SHP77 treated with DMSO at 0.1 percent for 48 hours (cell line): ENCODE measurements at regions not wholly inside any gene's neighbourhood (a gene's known extent, or its start where the extent isn't known, plus 50 kb on each side); places are given as distances from the start of the nearest gene placed in this dataset.

Experiments
- DNase-seq: peaks from one replicate; lab custom pipeline; 2025; lab: John Stamatoyannopoulos, UW

GRCh38 chr10:4733150-4733842, 92.7 kb upstream of the AKR1E2 start:
- DNase-seq, result no peak

DNA sequence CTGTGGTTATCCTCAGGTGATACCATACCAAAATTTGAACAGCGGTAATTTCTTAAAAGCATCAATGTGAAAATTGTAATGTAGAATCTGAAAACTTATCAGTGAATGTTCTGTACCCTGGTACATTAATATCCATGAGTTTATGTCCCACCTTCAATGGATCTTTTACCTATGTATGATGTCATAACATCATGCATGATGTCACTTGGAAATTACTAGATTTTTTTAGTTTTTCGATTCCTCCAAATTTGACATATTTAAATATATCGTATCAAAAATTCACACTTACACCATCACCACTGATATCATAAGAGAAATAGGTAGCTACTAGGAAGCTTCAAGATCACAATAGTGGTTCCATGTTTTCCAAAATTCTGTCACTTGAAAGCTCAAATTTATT, 95.0 kb upstream of the AKR1E2 start:
- DNase-seq, result no peak

DNA sequence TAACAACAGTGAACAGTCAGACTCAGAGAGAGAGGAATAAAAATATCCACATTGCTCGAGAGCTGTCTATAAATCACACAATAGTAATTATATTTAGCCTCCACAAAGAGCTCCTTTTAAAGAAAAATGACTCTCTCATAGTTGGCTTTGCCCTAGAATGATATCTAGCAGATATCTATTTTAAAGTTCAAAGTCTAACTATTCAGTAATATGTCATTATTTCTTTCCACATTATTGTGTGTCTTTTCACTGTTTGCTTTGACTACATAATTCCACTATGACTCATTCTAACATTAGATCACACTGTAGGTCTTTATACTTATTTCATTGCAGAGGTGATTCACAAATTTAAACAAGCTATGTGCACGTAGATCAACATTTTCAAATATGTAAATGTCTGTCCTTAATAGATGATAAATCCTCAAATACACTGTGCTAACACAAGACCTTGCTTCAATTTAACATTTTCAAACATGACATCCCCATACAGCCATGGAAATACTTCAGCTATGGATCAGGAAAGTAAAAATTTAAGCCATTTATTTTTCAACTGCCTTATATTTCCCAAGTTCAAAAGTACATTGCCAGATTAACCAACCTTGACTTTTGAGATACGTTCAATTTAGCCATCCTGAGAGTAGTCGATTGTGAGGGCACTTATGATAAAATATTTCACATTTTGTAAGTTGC, 99.9 kb upstream of the AKR1E2 start:
- DNase-seq, result no peak

GRCh38 chr10:4723860-4724259, 102.1 kb upstream of the AKR1E2 start:
- no peak for DNase-seq

DNA sequence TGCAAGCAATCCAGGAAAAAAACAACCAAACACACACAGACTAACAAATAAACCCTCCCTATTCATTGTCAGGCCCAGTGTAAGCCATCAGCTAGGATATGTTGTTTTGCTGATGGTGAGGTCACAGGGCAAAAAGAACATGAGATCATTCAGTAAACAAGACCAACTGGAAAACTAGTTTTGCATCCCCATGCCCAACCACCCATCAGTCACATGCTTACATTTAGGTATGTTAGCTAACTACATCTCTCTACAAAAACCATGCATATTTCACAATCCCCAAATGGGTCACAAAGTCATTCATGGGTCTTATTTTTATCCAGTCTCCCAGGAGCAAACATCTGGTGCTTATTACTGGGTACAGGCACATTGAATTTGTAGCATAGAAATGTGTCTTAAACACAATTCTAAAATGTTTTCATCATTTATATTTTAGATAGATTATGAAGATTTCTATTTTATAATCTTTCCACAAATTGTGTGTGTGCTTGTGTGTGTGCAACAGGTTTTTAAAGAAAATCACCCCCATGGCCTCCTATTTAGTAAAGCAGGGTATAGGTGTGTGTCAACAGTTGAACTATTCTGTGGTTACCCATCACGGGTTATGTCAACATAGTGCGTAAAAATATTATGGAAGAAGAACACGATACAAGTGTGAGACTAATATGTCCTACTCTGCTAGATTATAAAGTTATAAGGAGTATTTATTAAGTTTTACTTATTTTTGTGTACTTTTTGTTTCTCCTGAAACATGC, 103.8 kb upstream of the AKR1E2 start:
- no peak for DNase-seq

- no peak for DNase-seq
Measured at GRCh38 chr10:4720463-4720862, 105.5 kb upstream of the AKR1E2 start.

- DNase-seq, result no peak
Measured at GRCh38 chr10:4719671-4720070, 106.3 kb upstream of the AKR1E2 start.

DNA sequence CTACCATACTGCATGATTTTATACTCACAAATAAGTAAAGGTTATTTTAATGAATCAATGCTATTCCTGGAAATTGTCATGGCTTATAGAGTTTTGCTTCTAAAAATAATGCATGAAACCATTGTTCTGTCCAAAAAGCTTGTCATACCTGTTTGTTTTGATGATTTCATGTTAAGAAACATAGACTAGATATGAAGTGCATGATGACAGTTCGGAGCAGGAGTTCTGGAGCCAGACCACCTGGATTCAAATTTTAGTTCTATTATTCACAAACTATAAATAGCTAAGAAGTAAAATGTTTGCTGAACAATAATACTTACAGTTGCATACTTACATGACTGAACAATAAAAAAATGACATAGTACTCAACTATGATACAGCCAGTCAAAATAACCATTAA, 107.0 kb upstream of the AKR1E2 start:
- DNase-seq, result no peak

GRCh38 chr10:4718544-4718943, 107.5 kb upstream of the AKR1E2 start:
- DNase-seq, result no peak

DNA sequence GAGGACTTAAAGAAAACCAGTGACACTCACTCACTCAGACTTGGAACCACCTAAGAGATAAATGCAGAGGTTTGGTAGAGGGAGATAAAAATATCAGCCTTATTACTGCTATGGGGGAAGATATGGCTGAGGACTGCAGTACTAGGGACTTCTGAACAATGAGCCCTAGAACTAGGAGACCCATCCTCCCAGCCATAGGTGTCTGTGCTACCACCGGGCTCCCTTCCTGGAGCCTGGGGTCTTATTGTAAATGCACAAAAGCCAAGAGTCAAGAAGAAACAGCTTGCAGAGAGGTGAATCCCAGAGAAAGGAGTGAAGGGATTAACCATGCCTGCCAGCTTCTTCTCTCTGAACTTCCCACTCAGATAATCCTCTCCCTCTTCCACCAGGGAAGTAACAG, 108.3 kb upstream of the AKR1E2 start:
- DNase-seq, result no peak

- DNase-seq, result no peak
Measured at GRCh38 chr10:4710858-4711257, 115.1 kb upstream of the AKR1E2 start.

DNA sequence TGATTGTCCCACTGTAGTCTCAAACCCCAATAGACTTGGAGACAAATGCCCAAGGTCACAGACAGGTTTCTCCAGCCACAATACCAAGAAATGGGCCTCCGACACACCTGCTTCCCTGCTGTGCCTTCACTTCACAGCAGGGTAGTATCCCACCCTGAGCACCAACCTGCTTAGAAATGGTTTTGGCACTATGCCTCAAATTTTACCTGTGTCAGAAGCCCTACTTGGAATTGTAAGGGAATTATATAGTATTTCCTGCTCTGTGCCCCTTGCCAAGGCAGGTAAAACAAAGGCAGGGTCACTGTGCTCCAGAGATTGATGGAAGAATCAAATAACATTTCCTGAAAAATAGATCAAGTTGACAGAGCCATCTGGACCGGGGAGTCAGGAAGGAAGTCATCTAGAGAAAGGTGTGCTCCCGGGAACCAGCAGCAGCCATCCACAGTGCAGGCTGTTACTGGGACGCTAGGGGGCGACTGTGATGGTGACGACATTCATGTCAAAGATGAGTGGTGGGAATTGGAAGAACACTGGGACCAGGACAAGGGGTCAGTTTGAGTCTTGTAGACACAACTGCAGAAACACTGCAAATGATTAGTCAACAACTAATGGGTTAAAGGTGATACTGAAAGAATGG, 117.8 kb upstream of the AKR1E2 start:
- DNase-seq, result no peak

- no peak for DNase-seq
Measured at GRCh38 chr10:4707221-4707620, 118.8 kb upstream of the AKR1E2 start.

DNA sequence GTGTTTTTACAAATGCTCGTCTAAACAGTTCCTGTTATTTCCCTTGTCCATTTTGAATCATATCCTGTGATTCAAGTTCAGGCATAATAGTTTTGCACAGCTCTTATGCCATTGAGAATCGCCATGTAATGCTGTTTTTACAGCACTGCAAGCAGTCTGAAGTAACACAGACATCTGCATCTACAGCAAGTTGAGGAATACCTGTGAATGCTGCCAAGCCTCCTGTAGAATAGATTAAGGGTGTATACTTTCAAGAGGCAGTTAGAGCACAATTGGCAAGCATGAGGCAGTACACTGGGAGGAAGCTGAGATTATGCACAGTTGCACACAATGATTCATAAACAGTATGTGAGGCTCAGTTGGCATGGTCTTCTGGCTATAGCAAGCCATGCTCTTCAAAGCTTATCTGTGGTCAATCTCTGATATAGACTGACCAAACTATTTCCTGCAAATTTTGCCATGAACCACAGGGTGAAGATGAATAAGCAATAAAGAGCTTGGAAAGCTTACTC, 121.9 kb upstream of the AKR1E2 start:
- DNase-seq, result no peak

DNA sequence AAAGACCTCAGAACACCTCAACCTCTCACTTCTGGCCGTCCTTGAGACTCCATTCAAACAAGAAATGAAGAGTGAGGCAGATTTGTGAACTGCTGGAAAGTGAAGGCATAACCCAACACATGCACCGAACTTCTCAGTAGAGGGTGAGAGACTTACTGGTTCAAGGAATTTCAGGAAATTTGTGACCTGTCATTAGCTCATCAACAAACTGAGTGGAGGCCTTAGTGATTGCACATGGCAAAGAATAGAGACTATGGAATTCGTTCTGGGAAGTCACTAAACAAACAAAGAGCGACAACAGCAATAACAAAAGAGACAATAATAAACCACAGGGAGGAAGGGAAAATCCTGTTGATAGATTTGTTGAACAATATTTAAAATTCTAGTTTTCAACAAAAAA, 125.0 kb upstream of the AKR1E2 start:
- no peak for DNase-seq

DNA sequence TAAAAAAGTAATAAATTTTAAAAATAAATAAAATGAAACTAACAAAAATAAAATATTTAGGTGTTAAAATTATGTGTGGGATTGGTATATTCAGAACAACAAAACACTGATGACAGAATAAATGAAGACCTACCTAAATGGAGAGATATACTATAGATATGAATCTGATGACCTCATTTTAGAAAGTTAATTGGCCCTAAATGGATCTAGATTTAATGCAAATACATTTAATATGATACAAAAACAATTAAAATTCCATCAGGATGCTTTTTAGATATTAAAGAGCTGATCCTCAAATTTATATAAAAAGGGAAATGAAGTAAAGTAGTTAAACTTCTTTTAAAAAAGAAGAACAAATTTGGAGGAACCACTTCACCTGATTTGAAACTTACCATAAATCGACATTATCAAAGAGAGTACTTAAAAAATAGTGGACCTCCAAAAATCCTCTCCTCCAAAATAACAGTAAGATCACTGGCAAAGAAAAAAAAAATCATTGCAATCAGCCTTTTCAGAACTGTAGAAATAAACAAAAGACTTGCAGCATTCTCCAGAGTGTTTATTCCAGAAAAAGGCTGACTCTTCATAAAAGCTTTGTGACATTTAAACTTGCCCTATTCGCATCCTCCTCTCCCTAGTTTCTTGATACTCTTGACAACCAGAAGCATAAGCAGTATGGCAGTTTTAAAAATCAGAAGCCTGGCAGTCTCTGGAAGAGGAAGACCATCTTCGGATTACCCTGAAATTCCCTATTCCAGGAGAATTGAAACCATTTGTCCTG, 125.9 kb upstream of the AKR1E2 start:
- no peak for DNase-seq

- no peak for DNase-seq
Measured at GRCh38 chr10:4698075-4698474, 127.9 kb upstream of the AKR1E2 start.

DNA sequence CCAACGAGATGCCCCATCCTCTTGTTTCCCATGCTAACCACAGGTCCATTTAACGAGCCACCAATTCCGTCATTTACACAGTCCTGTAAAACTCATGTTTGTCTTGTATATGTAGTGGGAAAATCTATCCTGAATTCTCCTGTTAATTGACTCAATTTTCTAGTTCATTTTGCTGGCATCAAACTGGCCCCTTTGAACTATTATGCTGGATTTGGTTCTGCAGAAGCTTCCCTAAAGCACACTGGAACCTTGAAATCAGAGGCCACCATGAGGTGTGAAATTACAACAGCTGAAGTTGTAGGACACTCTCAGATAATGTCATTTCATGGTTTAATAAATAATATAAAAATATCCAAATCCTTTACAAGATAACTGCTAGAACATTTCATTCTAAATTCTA, 129.8 kb upstream of the AKR1E2 start:
- no peak for DNase-seq

GRCh38 chr10:4693967-4694366, 132.0 kb upstream of the AKR1E2 start:
- no peak for DNase-seq

GRCh38 chr10:4692206-4692605, 133.8 kb upstream of the AKR1E2 start:
- no peak for DNase-seq

DNA sequence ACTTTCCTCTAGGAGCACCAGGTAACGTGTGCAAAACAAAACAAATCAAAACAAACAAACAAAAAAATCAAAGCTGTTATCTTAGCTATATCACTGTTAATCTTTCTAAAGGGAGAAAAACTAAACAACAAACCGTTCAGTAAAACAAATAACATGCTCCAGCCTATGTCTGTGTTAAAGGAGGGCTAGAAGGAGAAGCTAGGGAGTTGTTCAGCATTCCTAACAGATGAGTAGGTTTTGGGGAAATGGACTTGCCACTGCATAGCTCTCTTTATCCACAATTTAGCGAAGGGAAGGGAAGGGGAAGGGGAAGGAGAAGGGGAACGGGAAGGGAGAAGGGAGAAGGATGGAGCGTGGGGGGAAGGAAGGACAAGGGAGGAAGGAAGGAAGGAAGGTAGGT, 134.2 kb upstream of the AKR1E2 start:
- DNase-seq, result no peak

GRCh38 chr10:4691301-4691700, 134.7 kb upstream of the AKR1E2 start:
- DNase-seq, result no peak
